B cell (primary cell): ENCODE measurements at regions not wholly inside any gene's neighbourhood (a gene's known extent, or its start where the extent isn't known, plus 50 kb on each side); places are given as distances from the start of the nearest gene placed in this dataset.

Experiments used
- ATAC-seq: fragments of 200-7000 bp; cut with Tn5 transposase; one replicate; pipeline ENCODE4 v1.10.0; 2021; ENCODE audit warnings: low read depth, mild to moderate bottlenecking, moderate number of reproducible peaks, moderate library complexity
- CTCF ChIA-PET: fragments of 350-600 bp; sonication (Branson Sonifier 250); formaldehyde crosslinking; loops from one replicate; lab custom pipeline; 2021; ENCODE audit warnings: antibody characterized with exemption, inconsistent platforms; lab: Charles Lee
- POLR2A ChIA-PET: fragments of 350-600 bp; sonication (Branson Sonifier 250); formaldehyde crosslinking; loops from one replicate; lab custom pipeline; 2021; ENCODE audit warnings: antibody characterized with exemption; lab: Charles Lee
- DNase-seq: peaks from one replicate; pipeline ENCODE4 v3.0.0; 2013
- H2AFZ ChIP-seq: 2 replicates; pipeline ENCODE4 v1.6.1; 2012; ENCODE audit warnings: mild to moderate bottlenecking, low read depth, low read length; ENCODE audit not compliant: insufficient read depth, poor library complexity, severe bottlenecking
- H3K27ac ChIP-seq, 2 donors: 1 replicate in 1 of 2; 2 replicates in 1 of 2; pipeline ENCODE4 v1.5.1; 2012 to 2013; ENCODE audit warnings: low read length in 2 of 2, mild to moderate bottlenecking in 2 of 2, moderate library complexity in 1 of 2
- H3K27me3 ChIP-seq, 4 experiments: fragments of 200-600 bp in 1 of 4; sonication (generic) in 1 of 4; replicated peaks in 1 of 4; 1 replicate in 2 of 4; 2 replicates in 2 of 4; pipeline versions ENCODE4 v1.6.1 to v1.7.0; 2013 to 2016; ENCODE audit warnings: low read length in 3 of 4, mild to moderate bottlenecking in 2 of 4, mixed read lengths in 1 of 4, moderate library complexity in 1 of 4; ENCODE audit not compliant: insufficient read depth in 4 of 4, control insufficient read depth in 3 of 4; ENCODE audit errors: control extremely low read depth in 1 of 4
- H3K36me3 ChIP-seq, 2 experiments: replicated peaks in 1 of 2; 1 replicate in 1 of 2; 2 replicates in 1 of 2; pipeline versions ENCODE4 v1.6.1 to v1.7.1; 2013; ENCODE audit warnings: low read length in 1 of 2; ENCODE audit not compliant: insufficient read depth in 2 of 2, control insufficient read depth in 1 of 2; ENCODE audit errors: control extremely low read depth in 1 of 2, extremely low read depth in 1 of 2
- H3K4me1 ChIP-seq, 2 donors: fragments of 200-600 bp in 1 of 2; sonication (generic) in 1 of 2; 1 replicate in 1 of 2; 2 replicates in 1 of 2; pipeline versions ENCODE4 v1.5.1 to v1.6.1; 2013 to 2017; ENCODE audit warnings: low read length in 2 of 2; ENCODE audit not compliant: control insufficient read depth in 2 of 2, insufficient read depth in 2 of 2
- H3K4me2 ChIP-seq: replicated peaks from 2 replicates; pipeline ENCODE3; 2012; ENCODE audit warnings: mild to moderate bottlenecking, low read depth, low read length; ENCODE audit not compliant: poor library complexity, severe bottlenecking
- H3K4me3 ChIP-seq, 5 experiments: fragments of 200-600 bp in 1 of 5; sonication (generic) in 1 of 5; 1 replicate in 3 of 5; 2 replicates in 2 of 5; pipeline versions ENCODE4 v1.5.1 to v1.7.0; 2011 to 2016; ENCODE audit warnings: low read length in 4 of 5, mild to moderate bottlenecking in 4 of 5, low read depth in 2 of 5, control low read depth in 1 of 5, moderate library complexity in 1 of 5; ENCODE audit not compliant: insufficient read depth in 1 of 5; ENCODE audit errors: control extremely low read depth in 1 of 5, extremely low read depth in 1 of 5
- H3K79me2 ChIP-seq: fragments of 200-600 bp; sonication (generic); one replicate; pipeline ENCODE4 v1.6.0; 2016; ENCODE audit warnings: low read length; ENCODE audit not compliant: control insufficient read depth, insufficient read depth
- H3K9ac ChIP-seq: fragments of 200-600 bp; sonication (generic); 2 replicates; pipeline ENCODE4 v1.6.1; 2017; ENCODE audit warnings: mild to moderate bottlenecking, low read length, moderate library complexity
- H3K9me3 ChIP-seq, 3 donors: one replicate each; pipeline versions ENCODE4 v1.6.1 to v1.7.1; 2013; ENCODE audit warnings: low read length in 2 of 3; ENCODE audit not compliant: control insufficient read depth in 2 of 3, insufficient read depth in 1 of 3; ENCODE audit errors: control extremely low read depth in 1 of 3
- H4K20me1 ChIP-seq: 2 replicates; pipeline ENCODE4 v1.6.0; 2012; ENCODE audit warnings: mild to moderate bottlenecking, low read length; ENCODE audit not compliant: insufficient read depth, control insufficient read depth, poor library complexity, severe bottlenecking
- H3K27ac Mint-ChIP-seq: one replicate; pipeline ENCODE4 v1.8.0; 2021; ENCODE audit warnings: mixed read lengths
- H3K27me3 Mint-ChIP-seq: one replicate; pipeline ENCODE4 v1.8.0; 2021; ENCODE audit warnings: mixed read lengths
- H3K4me1 Mint-ChIP-seq: one replicate; pipeline ENCODE4 v1.8.0; 2021; ENCODE audit warnings: mixed read lengths
- H3K4me3 Mint-ChIP-seq: one replicate; pipeline ENCODE4 v1.8.0; 2021; ENCODE audit warnings: mixed read lengths
- H3K9me3 Mint-ChIP-seq: one replicate; pipeline ENCODE4 v1.8.0; 2022; ENCODE audit warnings: mixed read lengths; ENCODE audit not compliant: insufficient read depth
- EZH2 ChIP-seq: IDR thresholded peaks from 2 replicates; pipeline ENCODE4 v1.6.1; 2012; ENCODE audit warnings: borderline replicate concordance, low read depth, mild to moderate bottlenecking, moderate library complexity, low read length; ENCODE audit not compliant: insufficient read depth, poor library complexity, severe bottlenecking
- WGBS: methylation state at CpG from one replicate; pipeline ENCODE4 v1.1.5; 2013; ENCODE audit warnings: missing lambda C conversion rate; ENCODE audit not compliant: insufficient coverage; 5-methylcytosine and 5-hydroxymethylcytosine counted together
- intact Hi-C: fragments of 100-400 bp; cut with micrococcal nuclease; formaldehyde crosslinking; loops from one replicate; pipeline ENCODE4 v1.10.0; 2022
- TF ChIP-seq, protein P1 (sequence below): fragments of 200-600 bp; IDR thresholded peaks from one replicate; pipeline ENCODE4 v1.8.0; 2022; ENCODE audit warnings: antibody characterized with exemption, mild to moderate bottlenecking

DNA sequence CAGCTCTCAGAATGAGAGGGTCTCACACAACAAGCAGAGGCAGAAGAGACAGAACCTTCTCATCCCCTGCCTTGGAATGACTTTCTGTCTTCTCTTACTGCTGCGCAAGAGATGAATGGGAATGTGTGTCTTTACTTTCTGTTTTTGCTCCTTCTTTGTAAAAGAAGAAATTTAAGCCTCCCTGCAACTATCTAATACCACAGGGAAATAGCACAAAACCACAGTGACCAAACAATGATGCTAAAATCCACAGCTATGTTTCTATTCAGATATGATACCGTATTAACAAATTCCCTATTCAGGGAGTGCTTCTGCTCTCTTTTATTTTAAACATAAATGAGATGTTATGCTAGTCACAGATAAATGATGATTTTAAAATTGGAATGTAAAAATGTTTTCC lies 173.8 kb upstream of the RAI2 start:
- Histone ChIP-seq H3K4me1 (no peaks in the 10 kb centered on the region), H3K27me3 (no peaks in the 10 kb centered on the region), H2AFZ (no peak overlapping the region), H3K79me2 (no peaks in the 10 kb centered on the region), H3K4me3 (no peak overlapping the region), H3K4me2 (no peak overlapping the region), H3K27ac (no peak overlapping the region), H3K9me3 (peaks cover 0 to 3% (median 1%) of the 10 kb centered on the region in 3 donors), H3K9ac (no peak overlapping the region), H4K20me1 (no peaks in the 10 kb centered on the region), H3K36me3 (no peaks in the 10 kb centered on the region)
- Mint-ChIP-seq H3K4me3 (no peak overlapping the region), H3K27ac (no peak overlapping the region), H3K4me1 (no peaks in the 10 kb centered on the region), H3K9me3 (no peaks in the 10 kb centered on the region), H3K27me3 (no peaks in the 10 kb centered on the region)
- no peak for ATAC-seq
- POLR2A ChIA-PET: no interaction called here
- intact Hi-C loops: no loop called here
- DNase-seq: no peak
- CTCF ChIA-PET: no interaction called here
- no CpG with 5 or more reads among the region's 2 CpGs for WGBS
- TF ChIP-seq, protein P1, sequence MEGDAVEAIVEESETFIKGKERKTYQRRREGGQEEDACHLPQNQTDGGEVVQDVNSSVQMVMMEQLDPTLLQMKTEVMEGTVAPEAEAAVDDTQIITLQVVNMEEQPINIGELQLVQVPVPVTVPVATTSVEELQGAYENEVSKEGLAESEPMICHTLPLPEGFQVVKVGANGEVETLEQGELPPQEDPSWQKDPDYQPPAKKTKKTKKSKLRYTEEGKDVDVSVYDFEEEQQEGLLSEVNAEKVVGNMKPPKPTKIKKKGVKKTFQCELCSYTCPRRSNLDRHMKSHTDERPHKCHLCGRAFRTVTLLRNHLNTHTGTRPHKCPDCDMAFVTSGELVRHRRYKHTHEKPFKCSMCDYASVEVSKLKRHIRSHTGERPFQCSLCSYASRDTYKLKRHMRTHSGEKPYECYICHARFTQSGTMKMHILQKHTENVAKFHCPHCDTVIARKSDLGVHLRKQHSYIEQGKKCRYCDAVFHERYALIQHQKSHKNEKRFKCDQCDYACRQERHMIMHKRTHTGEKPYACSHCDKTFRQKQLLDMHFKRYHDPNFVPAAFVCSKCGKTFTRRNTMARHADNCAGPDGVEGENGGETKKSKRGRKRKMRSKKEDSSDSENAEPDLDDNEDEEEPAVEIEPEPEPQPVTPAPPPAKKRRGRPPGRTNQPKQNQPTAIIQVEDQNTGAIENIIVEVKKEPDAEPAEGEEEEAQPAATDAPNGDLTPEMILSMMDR: no peak
- TF ChIP-seq EZH2: no peak

DNA sequence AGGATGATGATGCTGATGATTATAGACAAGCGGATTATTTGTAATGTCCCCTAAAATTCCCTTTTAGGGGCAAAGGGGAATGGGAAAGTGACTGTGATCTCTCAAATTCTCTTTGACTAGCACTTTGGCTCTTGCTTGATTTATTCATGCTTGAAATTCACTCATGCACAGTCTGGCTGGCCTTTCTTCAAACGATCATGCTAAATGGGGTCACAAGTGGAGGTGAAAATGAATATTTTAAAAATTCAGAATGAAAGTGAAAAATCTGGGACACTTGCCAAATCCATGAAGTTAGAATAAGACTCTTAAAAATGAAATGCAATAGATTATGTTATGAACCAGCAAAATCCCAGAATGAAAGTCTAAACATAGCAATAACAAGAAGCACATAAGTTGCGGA lies 173.4 kb upstream of the RAI2 start:
- POLR2A ChIA-PET: no interaction called here

More for the DNA sequence above, 173.4 kb upstream of the RAI2 start:
- H3K9me3 Mint-ChIP-seq: no peaks in the 10 kb centered on the region
- H3K79me2 ChIP-seq: no peaks in the 10 kb centered on the region
- no peaks in the 10 kb centered on the region for H3K4me1 ChIP-seq
- CTCF ChIA-PET: no interaction called here
- intact Hi-C loops: no loop called here
- WGBS: 100% methylated on average over 1 of the region's 3 CpGs
- no peak overlapping the region for H3K4me2 ChIP-seq
- H3K4me3 ChIP-seq: no peak overlapping the region
- H3K36me3 ChIP-seq: no peaks in the 10 kb centered on the region
- H3K4me1 Mint-ChIP-seq: no peaks in the 10 kb centered on the region
- H3K9me3 ChIP-seq: peaks cover 0 to 3% (median 1%) of the 10 kb centered on the region in 3 donors
- no peak overlapping the region for H3K27ac ChIP-seq
- no peak overlapping the region for H2AFZ ChIP-seq
- DNase-seq (no peak), ATAC-seq (no peak)
- H3K4me3 Mint-ChIP-seq: no peak overlapping the region
- no peak overlapping the region for H3K9ac ChIP-seq
- H3K27me3 Mint-ChIP-seq: no peaks in the 10 kb centered on the region
- H3K27me3 ChIP-seq: no peaks in the 10 kb centered on the region
- no peaks in the 10 kb centered on the region for H4K20me1 ChIP-seq
- H3K27ac Mint-ChIP-seq: no peak overlapping the region
- TF ChIP-seq EZH2: no peak
- TF ChIP-seq, protein P1: no peak
